DOHH2 (cell line): ENCODE measurements at regions not wholly inside any gene's neighbourhood (a gene's known extent, or its start where the extent isn't known, plus 50 kb on each side); places are given as distances from the start of the nearest gene placed in this dataset.

Experiments
- H3F3A ChIP-seq: fragments of 200-600 bp; sonication (generic), shearing (Covaris generic); 2 replicates; pipeline ENCODE4 v1.6.0; 2016; ENCODE audit warnings: antibody characterized with exemption, mild to moderate bottlenecking; ENCODE audit not compliant: control insufficient read depth, insufficient read depth
- H3K27ac ChIP-seq: fragments of 200-600 bp; sonication (generic); 2 replicates; pipeline ENCODE4 v1.5.1; 2014; ENCODE audit warnings: low read depth, mild to moderate bottlenecking, low read length, moderate library complexity
- H3K27me3 ChIP-seq: fragments of 200-600 bp; sonication (generic); 2 replicates; pipeline ENCODE4 v1.6.1; 2014; ENCODE audit warnings: mild to moderate bottlenecking, low read length, mixed read lengths; ENCODE audit not compliant: control insufficient read depth
- H3K36me3 ChIP-seq: fragments of 200-600 bp; sonication (generic); 2 replicates; pipeline ENCODE4 v1.6.1; 2014; ENCODE audit warnings: mild to moderate bottlenecking, low read length, moderate library complexity, mixed read lengths; ENCODE audit not compliant: control insufficient read depth
- H3K4me1 ChIP-seq: fragments of 200-600 bp; sonication (generic); 2 replicates; pipeline ENCODE4 v1.6.1; 2014; ENCODE audit warnings: mild to moderate bottlenecking, low read length, mixed read lengths; ENCODE audit not compliant: control insufficient read depth
- H3K4me2 ChIP-seq: fragments of 200-600 bp; sonication (generic); 2 replicates; pipeline ENCODE4 v1.6.0; 2014; ENCODE audit warnings: mild to moderate bottlenecking, low read length, moderate library complexity
- H3K4me3 ChIP-seq: fragments of 200-600 bp; sonication (generic); 2 replicates; pipeline ENCODE4 v1.5.1; 2014; ENCODE audit warnings: mild to moderate bottlenecking, low read length, mixed read lengths
- H3K79me2 ChIP-seq: fragments of 200-600 bp; sonication (generic); 2 replicates; pipeline ENCODE4 v1.6.1; 2014; ENCODE audit warnings: mild to moderate bottlenecking, low read length, mixed read lengths; ENCODE audit not compliant: control insufficient read depth
- H3K9me2 ChIP-seq: fragments of 200-600 bp; sonication (generic); replicated peaks from 2 replicates; pipeline ENCODE4 v1.6.1; 2014; ENCODE audit warnings: mild to moderate bottlenecking, low read length, mixed read lengths; ENCODE audit not compliant: control insufficient read depth
- H3K9me3 ChIP-seq: fragments of 200-600 bp; sonication (generic); 2 replicates; pipeline ENCODE4 v1.6.1; 2014; ENCODE audit warnings: antibody characterized with exemption, low read length, mixed read lengths; ENCODE audit not compliant: control insufficient read depth, insufficient read depth
- H4K20me1 ChIP-seq: fragments of 200-600 bp; sonication (generic); 2 replicates; pipeline ENCODE4 v1.6.0; 2014; ENCODE audit warnings: low read depth, mild to moderate bottlenecking, antibody characterized with exemption, low read length, moderate library complexity; ENCODE audit not compliant: control insufficient read depth, insufficient read depth
- EZH2phosphoT487 ChIP-seq: fragments of 200-600 bp; sonication (generic); IDR thresholded peaks from 2 replicates; pipeline ENCODE4 v1.6.1; 2017; ENCODE audit warnings: borderline replicate concordance, mild to moderate bottlenecking, antibody characterized with exemption, low read length, moderate library complexity, mixed read lengths
- TF ChIP-seq, protein P1 (sequence below): fragments of 200-600 bp; sonication (generic); IDR thresholded peaks from one replicate; pipeline ENCODE4 v1.5.1; 2014; ENCODE audit warnings: antibody characterized with exemption, mild to moderate bottlenecking, low read depth, low read length; ENCODE audit not compliant: poor library complexity, severe bottlenecking

DNA sequence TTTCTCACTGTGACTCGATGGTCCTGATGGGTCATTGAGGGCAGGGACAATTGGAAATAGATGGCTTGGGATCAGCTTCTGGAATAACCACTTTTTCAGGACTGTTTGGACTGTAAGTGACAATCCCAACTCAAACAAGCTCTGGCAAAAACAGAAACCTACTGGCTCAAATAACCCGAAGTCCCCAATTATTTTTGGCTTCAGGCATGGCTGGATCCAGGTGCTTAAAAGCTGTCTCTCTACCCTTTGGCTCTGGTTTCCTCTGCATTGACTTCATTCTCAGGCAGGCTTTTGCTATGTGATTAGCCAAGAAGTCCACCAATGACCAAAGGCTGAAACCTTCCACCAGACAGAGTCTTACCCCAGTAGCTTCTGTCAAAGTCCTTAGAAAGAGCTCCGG lies 92.9 kb upstream of the PRR23E start:
- H3K4me3 ChIP-seq, result no peak overlapping the region
- no peaks in the 10 kb centered on the region for H4K20me1 ChIP-seq
- H3K79me2 ChIP-seq, result no peaks in the 10 kb centered on the region
- no peak overlapping the region for H3K4me2 ChIP-seq
- no peaks in the 10 kb centered on the region for H3K9me2 ChIP-seq
- TF ChIP-seq, protein P1, sequence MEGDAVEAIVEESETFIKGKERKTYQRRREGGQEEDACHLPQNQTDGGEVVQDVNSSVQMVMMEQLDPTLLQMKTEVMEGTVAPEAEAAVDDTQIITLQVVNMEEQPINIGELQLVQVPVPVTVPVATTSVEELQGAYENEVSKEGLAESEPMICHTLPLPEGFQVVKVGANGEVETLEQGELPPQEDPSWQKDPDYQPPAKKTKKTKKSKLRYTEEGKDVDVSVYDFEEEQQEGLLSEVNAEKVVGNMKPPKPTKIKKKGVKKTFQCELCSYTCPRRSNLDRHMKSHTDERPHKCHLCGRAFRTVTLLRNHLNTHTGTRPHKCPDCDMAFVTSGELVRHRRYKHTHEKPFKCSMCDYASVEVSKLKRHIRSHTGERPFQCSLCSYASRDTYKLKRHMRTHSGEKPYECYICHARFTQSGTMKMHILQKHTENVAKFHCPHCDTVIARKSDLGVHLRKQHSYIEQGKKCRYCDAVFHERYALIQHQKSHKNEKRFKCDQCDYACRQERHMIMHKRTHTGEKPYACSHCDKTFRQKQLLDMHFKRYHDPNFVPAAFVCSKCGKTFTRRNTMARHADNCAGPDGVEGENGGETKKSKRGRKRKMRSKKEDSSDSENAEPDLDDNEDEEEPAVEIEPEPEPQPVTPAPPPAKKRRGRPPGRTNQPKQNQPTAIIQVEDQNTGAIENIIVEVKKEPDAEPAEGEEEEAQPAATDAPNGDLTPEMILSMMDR, result no peak
- no peak for TF ChIP-seq EZH2phosphoT487
- H3F3A ChIP-seq, result no peaks in the 10 kb centered on the region
- no peaks in the 10 kb centered on the region for H3K9me3 ChIP-seq
- H3K27ac ChIP-seq, result no peak overlapping the region
- H3K4me1 ChIP-seq, result no peaks in the 10 kb centered on the region
- H3K36me3 ChIP-seq, result no peaks in the 10 kb centered on the region
- H3K27me3 ChIP-seq, result peaks cover 9% of the 10 kb centered on the region

DNA sequence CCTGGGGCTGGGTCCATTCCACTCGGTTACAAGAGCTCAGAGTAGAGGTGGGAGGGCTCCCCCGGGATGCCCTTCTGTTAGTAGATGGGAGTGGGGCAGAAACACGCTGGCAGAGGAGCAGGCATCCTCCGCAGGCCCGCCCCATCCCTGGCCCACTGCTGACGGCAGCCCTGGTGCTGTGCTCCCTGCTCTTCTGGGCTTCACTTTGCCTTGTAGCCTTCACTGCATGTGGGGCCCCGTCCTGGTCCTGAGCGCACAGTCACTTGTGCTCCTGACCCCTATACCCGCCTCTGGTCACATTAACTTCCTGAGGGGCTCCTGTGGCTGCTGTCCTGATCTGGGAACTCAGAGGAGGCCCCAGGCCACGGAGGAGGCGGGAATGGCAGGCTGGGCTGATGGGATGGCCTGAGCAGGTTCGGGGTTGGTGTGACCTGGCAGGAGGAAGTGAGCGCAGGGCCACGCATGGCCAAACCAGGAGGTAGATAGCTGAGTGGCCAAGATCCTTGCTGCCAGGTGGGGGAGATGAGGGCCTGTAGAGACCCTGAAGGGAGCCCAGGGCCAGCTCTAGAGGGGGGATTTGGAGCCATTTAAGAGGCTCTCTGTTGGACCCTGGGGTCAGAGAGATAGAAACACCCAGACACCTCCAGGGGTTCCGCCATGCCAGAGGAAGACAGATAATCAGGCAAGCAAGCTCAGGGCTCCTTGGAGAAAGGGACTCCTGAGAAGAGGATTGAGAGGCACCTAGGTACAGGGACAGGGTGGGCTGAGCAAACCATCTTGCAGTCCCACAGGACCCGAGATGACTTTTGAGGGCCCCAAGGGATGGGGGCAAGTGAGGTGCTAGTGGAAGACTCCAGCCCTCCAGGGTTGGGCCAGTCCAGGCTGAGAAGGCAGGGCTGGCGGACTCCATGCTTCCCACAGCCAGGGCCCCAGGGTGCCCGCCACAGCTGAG lies 92.2 kb upstream of the PRR23E start:
- Histone ChIP-seq H3K27me3 (peaks cover 9% of the 10 kb centered on the region), H3K9me2 (no peaks in the 10 kb centered on the region)

DNA sequence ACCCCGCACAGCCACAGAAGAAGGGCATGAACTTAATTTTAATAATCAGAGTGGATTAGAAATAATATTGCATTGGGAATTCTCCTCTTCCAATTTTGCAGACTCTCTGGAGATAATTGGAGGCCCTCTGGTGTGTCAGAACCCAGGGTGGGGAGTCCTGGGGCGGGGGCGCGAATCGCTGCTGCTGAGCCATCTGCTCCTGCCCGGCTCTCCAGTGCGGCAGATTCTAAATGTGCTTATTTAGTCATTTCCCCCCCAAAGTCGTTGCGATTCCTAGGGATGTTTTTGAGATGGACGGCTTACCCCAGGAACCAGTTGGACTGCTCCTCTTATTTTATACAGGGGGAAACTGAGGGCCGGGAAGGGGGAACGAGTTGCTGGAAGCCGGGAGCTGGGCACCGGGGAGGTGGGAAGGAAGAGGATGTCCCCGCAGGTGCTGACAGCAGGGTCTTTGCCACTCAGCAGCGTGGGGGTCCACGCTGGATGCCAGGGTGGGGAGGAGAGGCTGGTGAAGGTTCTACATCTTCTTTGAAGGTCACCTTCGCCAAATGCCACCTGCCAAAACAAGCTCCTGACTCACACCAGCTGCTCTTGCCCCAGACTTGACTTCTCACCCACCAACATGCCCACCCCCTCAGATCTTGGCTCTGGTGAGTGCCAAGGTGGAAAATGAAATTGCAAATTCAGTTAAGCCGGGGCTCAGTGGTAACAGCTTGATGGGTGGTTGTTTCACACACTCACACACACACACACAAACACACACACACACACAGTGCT lies 91.3 kb upstream of the PRR23E start:
- no peak overlapping the region for H3K4me3 ChIP-seq
- no peaks in the 10 kb centered on the region for H3K4me1 ChIP-seq
- no peaks in the 10 kb centered on the region for H3K79me2 ChIP-seq
- H3K27me3 ChIP-seq, result peaks cover 9% of the 10 kb centered on the region
- TF ChIP-seq, protein P1, result no peak
- no peak for TF ChIP-seq EZH2phosphoT487
- H4K20me1 ChIP-seq, result no peaks in the 10 kb centered on the region
- H3F3A ChIP-seq, result no peaks in the 10 kb centered on the region
- no peak overlapping the region for H3K27ac ChIP-seq
- no peaks in the 10 kb centered on the region for H3K36me3 ChIP-seq
- no peak overlapping the region for H3K4me2 ChIP-seq
- no peaks in the 10 kb centered on the region for H3K9me2 ChIP-seq
- H3K9me3 ChIP-seq, result no peaks in the 10 kb centered on the region

More for the DNA sequence above, 92.2 kb upstream of the PRR23E start:
- Histone ChIP-seq H3K79me2 (no peaks in the 10 kb centered on the region), H3K9me3 (no peaks in the 10 kb centered on the region), H3K36me3 (no peaks in the 10 kb centered on the region), H3K4me2 (no peak overlapping the region), H3F3A (no peaks in the 10 kb centered on the region), H4K20me1 (no peaks in the 10 kb centered on the region), H3K4me1 (no peaks in the 10 kb centered on the region), H3K27ac (no peak overlapping the region), H3K4me3 (no peak overlapping the region)
- TF ChIP-seq, protein P1, result no peak
- no peak for TF ChIP-seq EZH2phosphoT487
